ENCODE measurements at regions not wholly inside any gene's neighbourhood (a gene's known extent, or its start where the extent isn't known, plus 50 kb on each side); places are given as distances from the start of the nearest gene placed in this dataset.

DNA sequence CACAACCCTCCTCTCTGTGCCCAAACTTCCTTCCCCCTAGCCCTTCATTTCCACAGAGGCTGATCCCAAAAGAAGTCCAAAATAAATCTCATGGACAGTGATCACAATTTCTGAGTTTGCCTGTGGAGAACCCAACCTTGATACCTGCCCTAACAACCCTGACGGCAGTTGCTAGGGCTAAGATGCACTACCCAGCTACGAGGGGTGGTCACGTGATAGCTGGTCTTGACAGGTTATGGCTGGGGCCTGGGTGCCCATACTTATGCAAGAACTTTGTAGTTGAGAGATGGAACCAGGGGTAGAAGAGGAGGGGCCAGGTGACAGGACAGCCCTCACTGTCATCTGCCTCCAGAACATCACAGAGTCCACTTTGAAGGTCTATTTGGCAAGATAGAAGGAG lies 147.9 kb downstream of the AKAIN1 start:
- WGBS, 2 donors = 84 to 95% methylated on average over 3 of the region's 3 CpGs
- H3K9me3 ChIP-seq = no peaks in the 10 kb centered on the region
- TF ChIP-seq, protein P1, sequence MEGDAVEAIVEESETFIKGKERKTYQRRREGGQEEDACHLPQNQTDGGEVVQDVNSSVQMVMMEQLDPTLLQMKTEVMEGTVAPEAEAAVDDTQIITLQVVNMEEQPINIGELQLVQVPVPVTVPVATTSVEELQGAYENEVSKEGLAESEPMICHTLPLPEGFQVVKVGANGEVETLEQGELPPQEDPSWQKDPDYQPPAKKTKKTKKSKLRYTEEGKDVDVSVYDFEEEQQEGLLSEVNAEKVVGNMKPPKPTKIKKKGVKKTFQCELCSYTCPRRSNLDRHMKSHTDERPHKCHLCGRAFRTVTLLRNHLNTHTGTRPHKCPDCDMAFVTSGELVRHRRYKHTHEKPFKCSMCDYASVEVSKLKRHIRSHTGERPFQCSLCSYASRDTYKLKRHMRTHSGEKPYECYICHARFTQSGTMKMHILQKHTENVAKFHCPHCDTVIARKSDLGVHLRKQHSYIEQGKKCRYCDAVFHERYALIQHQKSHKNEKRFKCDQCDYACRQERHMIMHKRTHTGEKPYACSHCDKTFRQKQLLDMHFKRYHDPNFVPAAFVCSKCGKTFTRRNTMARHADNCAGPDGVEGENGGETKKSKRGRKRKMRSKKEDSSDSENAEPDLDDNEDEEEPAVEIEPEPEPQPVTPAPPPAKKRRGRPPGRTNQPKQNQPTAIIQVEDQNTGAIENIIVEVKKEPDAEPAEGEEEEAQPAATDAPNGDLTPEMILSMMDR (IDR thresholded peaks at IDR 0.05) = no peak

DNA sequence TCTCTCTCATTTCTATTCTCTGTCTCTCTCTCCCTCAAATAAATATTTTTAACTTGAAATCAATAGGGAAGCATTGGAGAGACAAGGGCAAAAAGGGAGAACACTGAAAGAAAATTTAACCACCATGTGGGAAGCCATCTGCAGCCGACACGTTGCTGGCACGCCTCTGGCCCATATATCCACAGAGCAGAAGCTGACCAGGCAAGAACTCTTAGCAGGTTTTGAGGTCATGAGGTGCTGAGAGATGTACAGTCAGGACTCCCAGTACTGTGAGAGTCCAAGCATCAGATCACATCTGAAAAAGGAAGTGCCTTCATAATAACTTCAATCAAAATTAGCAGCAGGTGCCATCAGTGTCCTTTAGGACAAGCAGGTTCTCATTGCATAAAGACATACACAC lies 156.6 kb downstream of the AKAIN1 start:
- Histone ChIP-seq H3K4me3 (no peak overlapping the region), H3K9me3 (peaks cover 0 to 3% (median under 1%) of the 10 kb centered on the region in 4 donors), H3K4me1 (no peaks in the 10 kb centered on the region), H3K36me3 (no peaks in the 10 kb centered on the region), H3K27me3 (no peaks in the 10 kb centered on the region), H3K27ac (no peak overlapping the region)
- no peak for DNase-seq (ENCODE audit: low spot score in 2 of 2)
- 85 to 86% methylated on average over 3 of the region's 3 CpGs for WGBS, 2 donors
- TF ChIP-seq POLR2A (IDR thresholded peaks at IDR 0.05) (no peak), EP300 (IDR thresholded peaks at IDR 0.05) (no peak)
- TF ChIP-seq, protein P1 (IDR thresholded peaks at IDR 0.05) = no peak

More for the DNA sequence above, 147.9 kb downstream of the AKAIN1 start:
- no peak overlapping the region for H3K4me3 ChIP-seq
- DNase-seq (ENCODE audit: low spot score in 2 of 2) = no peak
- no peaks in the 10 kb centered on the region for H3K36me3 ChIP-seq
- no peaks in the 10 kb centered on the region for H3K4me1 ChIP-seq
- H3K27me3 ChIP-seq = no peaks in the 10 kb centered on the region
- H3K27ac ChIP-seq = no peak overlapping the region

DNA sequence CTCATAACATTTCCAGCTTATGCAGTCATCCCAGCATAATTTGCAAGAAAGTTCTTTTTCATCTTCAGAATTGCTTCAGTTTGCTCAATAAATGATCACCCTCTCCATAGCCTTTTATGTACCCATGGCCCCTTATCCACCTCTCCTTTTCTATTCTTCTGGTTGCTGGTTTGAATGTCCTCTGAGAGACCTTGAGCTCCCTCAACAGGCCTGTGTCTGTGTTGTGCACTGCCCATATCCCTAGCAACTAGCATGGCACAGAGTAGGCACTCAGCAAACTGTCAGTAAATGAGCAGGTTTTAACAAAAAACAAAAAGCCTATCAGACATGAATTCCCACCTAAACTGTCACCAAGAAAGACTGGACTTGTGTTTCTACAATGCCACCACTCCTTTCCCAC lies 160.5 kb downstream of the AKAIN1 start:
- H3K36me3 ChIP-seq = no peaks in the 10 kb centered on the region
- H3K27me3 ChIP-seq = no peaks in the 10 kb centered on the region
- H3K9me3 ChIP-seq = peaks cover 0 to 17% (median 6%) of the 10 kb centered on the region in 4 donors
- H3K4me3 ChIP-seq = no peak overlapping the region
- TF ChIP-seq, protein P1 (IDR thresholded peaks at IDR 0.05) = no peak
- TF ChIP-seq EP300 (IDR thresholded peaks at IDR 0.05) (no peak), POLR2A (IDR thresholded peaks at IDR 0.05) (no peak)
- no peak for DNase-seq (ENCODE audit: low spot score in 2 of 2)
- no peaks in the 10 kb centered on the region for H3K4me1 ChIP-seq
- no peak overlapping the region for H3K27ac ChIP-seq

DNA sequence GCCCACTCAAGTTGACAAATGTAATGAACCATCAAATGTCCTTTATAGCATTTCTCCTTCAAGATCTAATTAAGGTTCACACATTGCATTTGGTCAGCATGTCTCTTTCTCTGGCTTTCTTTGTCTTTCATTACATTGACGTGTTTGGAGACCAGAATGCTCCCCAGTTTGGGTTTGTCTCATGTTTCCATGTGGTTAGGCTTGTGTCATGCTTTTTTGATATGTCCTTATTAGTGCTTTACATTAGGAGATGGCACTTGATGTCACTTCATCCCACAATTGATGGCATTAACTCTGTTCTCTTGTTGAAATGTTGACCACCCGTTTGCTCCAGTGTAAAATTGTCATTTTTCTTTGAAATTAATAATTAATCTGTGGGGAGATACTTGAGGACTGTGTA lies 165.8 kb downstream of the AKAIN1 start:
- no peak for DNase-seq (ENCODE audit: low spot score in 2 of 2)
- Histone ChIP-seq H3K27me3 (no peaks in the 10 kb centered on the region), H3K36me3 (no peaks in the 10 kb centered on the region), H3K27ac (no peak overlapping the region), H3K4me1 (no peaks in the 10 kb centered on the region), H3K4me3 (no peak overlapping the region), H3K9me3 (peaks cover 0 to 17% (median 6%) of the 10 kb centered on the region in 4 donors)
- TF ChIP-seq EP300 (IDR thresholded peaks at IDR 0.05) (no peak), POLR2A (IDR thresholded peaks at IDR 0.05) (no peak)
- TF ChIP-seq, protein P1 (IDR thresholded peaks at IDR 0.05) = no peak
- 77 to 79% methylated on average over 2 of the region's 2 CpGs for WGBS, 2 donors

DNA sequence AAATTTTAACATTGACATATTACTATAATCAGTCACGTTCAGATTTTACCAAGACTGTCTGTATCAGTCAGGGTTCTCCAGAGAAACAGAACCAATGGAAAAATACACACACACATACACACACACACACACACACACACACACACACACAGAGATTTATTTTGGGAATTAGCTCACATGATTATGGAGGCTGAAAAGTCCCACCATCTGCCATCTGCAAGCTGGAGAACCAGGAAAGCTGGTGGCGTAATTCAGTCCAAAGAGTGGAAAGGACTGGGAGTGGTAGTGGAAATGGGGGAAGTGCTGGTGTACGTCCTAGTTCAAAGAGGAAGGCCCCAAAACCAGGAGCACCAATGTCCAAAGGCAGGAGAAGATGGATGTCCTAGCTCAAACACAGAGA lies 166.4 kb downstream of the AKAIN1 start:
- WGBS, 2 donors = 83 to 85% methylated on average over 2 of the region's 3 CpGs
- Histone ChIP-seq H3K36me3 (no peaks in the 10 kb centered on the region), H3K9me3 (peaks cover 0 to 16% (median 6%) of the 10 kb centered on the region in 4 donors), H3K4me3 (no peak overlapping the region), H3K27me3 (no peaks in the 10 kb centered on the region), H3K27ac (no peak overlapping the region), H3K4me1 (no peaks in the 10 kb centered on the region)
- no peak for DNase-seq (ENCODE audit: low spot score in 2 of 2)
- TF ChIP-seq POLR2A (IDR thresholded peaks at IDR 0.05) (no peak), EP300 (IDR thresholded peaks at IDR 0.05) (no peak)
- TF ChIP-seq, protein P1 (IDR thresholded peaks at IDR 0.05) = no peak
